ENCODE measurements at regions not wholly inside any gene's neighbourhood (a gene's known extent, or its start where the extent isn't known, plus 50 kb on each side); places are given as distances from the start of the nearest gene placed in this dataset.
A peak's percentile ranks its signal among the peaks of the same experiment; 100 is the strongest.
"Not testable (repeated sequence)": the region's sequence is repeated elsewhere in the genome, so short reads cannot be mapped to it uniquely, and the experiment has no call there.

- H3K9ac ChIP-seq, result no peak overlapping the region
- no peak overlapping the region for H3K4me3 ChIP-seq
- H4K20me1 ChIP-seq, result no peaks in the 10 kb centered on the region
- no peak overlapping the region for H3K4me2 ChIP-seq
- 0 out of 22 replicates have a peak overlapping the region, but pooled peaks of 1 of the 11 experiments have one; percentile 6 for H3K27ac ChIP-seq
- no peaks in the 10 kb centered on the region for H3K27me3 ChIP-seq
- H3K36me3 ChIP-seq, result no peaks in the 10 kb centered on the region
- no peak for TF ChIP-seq Cebpa-rat (IDR thresholded peaks at IDR 0.05)
- no peaks in the 10 kb centered on the region for H3K4me1 ChIP-seq
- no peaks in the 10 kb centered on the region for H3K9me3 ChIP-seq (replicated peaks in 1 of 11)
Measured at GRCh38 chr10:37067576-37067975, 57.8 kb upstream of the ANKRD30A start.

DNA sequence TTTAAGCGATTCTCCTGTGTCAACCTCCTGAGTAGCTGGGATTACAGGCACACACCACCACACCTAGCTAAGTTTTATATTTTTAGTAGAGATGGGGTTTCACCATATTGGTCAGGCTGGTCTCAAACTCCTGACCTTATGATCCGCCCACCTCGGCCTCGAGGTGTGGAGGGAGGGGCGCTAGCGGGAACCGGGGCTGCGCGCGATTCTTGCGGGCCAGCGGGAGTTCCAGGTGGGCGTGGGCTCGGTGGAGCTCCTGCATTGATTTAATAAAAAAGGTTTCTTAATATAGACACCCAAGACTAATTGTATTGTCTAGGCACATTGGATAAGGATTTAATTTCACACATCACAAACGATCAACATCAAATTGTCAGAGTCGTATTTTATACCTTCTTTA is 63.1 kb upstream of the ANKRD30A start:
- H3K9ac ChIP-seq; H3K27me3 ChIP-seq; H3K4me1 ChIP-seq; H3K9me3 ChIP-seq (replicated peaks in 1 of 11); H3K36me3 ChIP-seq; H3K4me2 ChIP-seq; H4K20me1 ChIP-seq; H3K4me3 ChIP-seq; H3K27ac ChIP-seq: not testable (repeated sequence)

DNA sequence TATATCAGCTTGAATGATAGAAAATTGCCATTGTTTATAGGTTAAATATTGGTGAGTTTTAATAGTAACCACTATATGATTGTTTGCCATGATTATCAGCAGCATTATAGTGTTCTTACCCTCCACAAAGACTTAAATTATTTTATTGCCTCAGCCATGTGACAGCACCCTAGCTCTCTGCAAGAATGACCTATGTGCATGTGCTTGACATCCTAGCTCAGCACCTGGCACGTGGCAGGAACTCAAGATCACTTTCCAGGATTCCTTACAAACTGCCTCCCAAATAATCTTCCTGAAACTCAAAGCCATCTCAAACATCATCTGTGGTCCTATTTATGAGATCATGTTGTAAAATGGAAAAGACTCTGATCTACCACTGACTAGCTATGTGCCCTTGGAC is 68.1 kb upstream of the ANKRD30A start:
- no peak overlapping the region for H3K9ac ChIP-seq
- H3K9me3 ChIP-seq (replicated peaks in 1 of 11), result no peaks in the 10 kb centered on the region
- H3K4me3 ChIP-seq, result no peak overlapping the region
- no peaks in the 10 kb centered on the region for H4K20me1 ChIP-seq
- no peak overlapping the region for H3K4me2 ChIP-seq
- no peaks in the 10 kb centered on the region for H3K36me3 ChIP-seq
- H3K27ac ChIP-seq, result no peak overlapping the region
- no peaks in the 10 kb centered on the region for H3K27me3 ChIP-seq
- no peaks in the 10 kb centered on the region for H3K4me1 ChIP-seq
- TF ChIP-seq Cebpa-rat (IDR thresholded peaks at IDR 0.05), result no peak

- Histone ChIP-seq H4K20me1 (no peaks in the 10 kb centered on the region), H3K27ac (no peak overlapping the region), H3K4me3 (no peak overlapping the region), H3K27me3 (no peaks in the 10 kb centered on the region), H3K36me3 (no peaks in the 10 kb centered on the region), H3K9ac (no peak overlapping the region), H3K4me2 (no peak overlapping the region), H3K9me3 (replicated peaks in 1 of 11) (peaks cover 0 to 11% (median 10%) of the 10 kb centered on the region in 11 experiments; a peak in 17 of 22 replicates), H3K4me1 (no peaks in the 10 kb centered on the region)
- TF ChIP-seq Cebpa-rat (IDR thresholded peaks at IDR 0.05), result no peak
Measured at GRCh38 chr10:37053476-37053875, 71.9 kb upstream of the ANKRD30A start.

DNA sequence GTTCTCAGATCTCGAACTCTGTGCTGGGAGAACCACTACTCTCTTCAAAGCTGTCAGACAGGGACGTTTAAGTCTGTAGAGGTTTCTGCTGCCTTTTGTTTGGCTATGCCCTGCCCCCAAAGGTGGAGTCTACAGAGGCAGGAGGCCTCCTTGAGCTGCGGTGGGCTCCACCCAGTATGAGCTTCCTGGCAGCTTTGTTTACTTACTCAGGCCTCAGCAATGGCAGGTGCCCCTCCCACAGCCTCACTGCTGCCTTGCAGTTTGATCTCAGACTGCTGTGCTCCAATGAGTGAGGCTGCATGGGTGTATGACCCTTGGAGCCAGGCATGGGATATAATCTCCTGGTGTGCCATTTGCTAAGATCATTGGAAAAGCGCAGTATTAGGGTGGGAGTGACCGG is 75.4 kb upstream of the ANKRD30A start:
- H3K9me3 ChIP-seq (replicated peaks in 1 of 11), result peaks cover 5 to 17% (median 11%) of the 10 kb centered on the region in 11 experiments; a peak in 20 of 22 replicates
- not testable (repeated sequence) for H3K4me1 ChIP-seq

GRCh38 chr10:37044319-37044718 is 81.1 kb upstream of the ANKRD30A start:
- H3K4me2 ChIP-seq; H3K27me3 ChIP-seq; H3K36me3 ChIP-seq; H3K9me3 ChIP-seq (replicated peaks in 1 of 11); H4K20me1 ChIP-seq; H3K4me3 ChIP-seq; H3K9ac ChIP-seq; H3K4me1 ChIP-seq; H3K27ac ChIP-seq: not testable (repeated sequence)

More for the DNA sequence above, 75.4 kb upstream of the ANKRD30A start:
- H4K20me1 ChIP-seq, H3K4me3 ChIP-seq, H3K9ac ChIP-seq, H3K27me3 ChIP-seq, H3K36me3 ChIP-seq, H3K4me2 ChIP-seq, H3K27ac ChIP-seq: not testable (repeated sequence)

DNA sequence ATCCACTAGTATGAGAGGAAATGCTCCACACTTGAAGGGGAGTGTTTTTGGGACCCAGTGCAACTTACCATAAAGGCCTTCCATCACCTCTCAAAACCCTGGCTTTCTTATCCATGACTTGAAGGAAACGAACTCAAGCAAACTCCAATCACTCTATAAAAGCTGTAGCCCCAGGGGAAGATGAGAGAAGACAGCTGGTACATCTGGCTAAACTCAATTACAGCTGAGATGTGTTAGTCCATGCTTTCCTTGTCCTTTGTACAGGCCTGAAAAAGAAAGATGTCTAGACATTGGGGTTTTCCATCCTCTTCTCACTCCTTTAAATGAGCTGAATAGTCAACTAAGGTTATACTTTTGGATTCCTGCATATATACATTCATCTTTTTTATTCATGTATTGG is 89.5 kb upstream of the ANKRD30A start:
- Histone ChIP-seq H3K27me3 (no peaks in the 10 kb centered on the region), H3K27ac (no peak overlapping the region), H3K36me3 (no peaks in the 10 kb centered on the region), H3K9me3 (replicated peaks in 1 of 11) (no peaks in the 10 kb centered on the region), H3K4me2 (no peak overlapping the region), H4K20me1 (no peaks in the 10 kb centered on the region), H3K4me1 (no peaks in the 10 kb centered on the region), H3K4me3 (no peak overlapping the region), H3K9ac (no peak overlapping the region)
- no peak for TF ChIP-seq Cebpa-rat (IDR thresholded peaks at IDR 0.05)

DNA sequence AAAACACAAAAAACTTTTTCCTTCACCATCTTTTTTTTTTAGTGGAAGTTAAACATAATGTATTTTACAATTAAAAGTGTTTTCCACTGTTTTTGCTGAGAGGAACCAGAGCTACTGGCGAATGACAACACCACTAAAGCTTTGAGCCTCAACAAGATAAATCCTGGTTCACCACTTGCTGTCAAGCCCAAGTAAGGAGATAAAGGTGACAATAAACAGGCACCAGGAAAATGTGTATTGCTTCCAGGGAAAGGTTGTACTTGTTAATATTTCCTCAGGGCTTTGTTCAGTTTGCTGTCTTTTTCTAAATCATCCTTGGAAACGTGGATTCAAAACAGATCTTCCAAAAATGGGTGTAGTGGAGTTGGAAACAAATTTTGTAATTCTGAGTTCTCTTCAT is 109.9 kb upstream of the ANKRD30A start:
- Histone ChIP-seq H3K9ac (no peak overlapping the region), H3K4me3 (no peak overlapping the region), H3K9me3 (replicated peaks in 1 of 11) (no peaks in the 10 kb centered on the region), H3K27me3 (no peaks in the 10 kb centered on the region), H3K36me3 (no peaks in the 10 kb centered on the region), H4K20me1 (no peaks in the 10 kb centered on the region), H3K27ac (no peak overlapping the region), H3K4me1 (no peaks in the 10 kb centered on the region), H3K4me2 (no peak overlapping the region)
- TF ChIP-seq Cebpa-rat (IDR thresholded peaks at IDR 0.05), result no peak

- H4K20me1 ChIP-seq, result no peaks in the 10 kb centered on the region
- H3K27me3 ChIP-seq, result no peaks in the 10 kb centered on the region
- no peak overlapping the region for H3K27ac ChIP-seq
- no peak overlapping the region for H3K4me2 ChIP-seq
- H3K9ac ChIP-seq, result no peak overlapping the region
- H3K9me3 ChIP-seq (replicated peaks in 1 of 11), result no peaks in the 10 kb centered on the region
- H3K4me1 ChIP-seq, result no peaks in the 10 kb centered on the region
- no peaks in the 10 kb centered on the region for H3K36me3 ChIP-seq
- TF ChIP-seq Cebpa-rat (IDR thresholded peaks at IDR 0.05), result no peak
- no peak overlapping the region for H3K4me3 ChIP-seq
Measured at GRCh38 chr10:37010741-37011140, 114.7 kb upstream of the ANKRD30A start.

DNA sequence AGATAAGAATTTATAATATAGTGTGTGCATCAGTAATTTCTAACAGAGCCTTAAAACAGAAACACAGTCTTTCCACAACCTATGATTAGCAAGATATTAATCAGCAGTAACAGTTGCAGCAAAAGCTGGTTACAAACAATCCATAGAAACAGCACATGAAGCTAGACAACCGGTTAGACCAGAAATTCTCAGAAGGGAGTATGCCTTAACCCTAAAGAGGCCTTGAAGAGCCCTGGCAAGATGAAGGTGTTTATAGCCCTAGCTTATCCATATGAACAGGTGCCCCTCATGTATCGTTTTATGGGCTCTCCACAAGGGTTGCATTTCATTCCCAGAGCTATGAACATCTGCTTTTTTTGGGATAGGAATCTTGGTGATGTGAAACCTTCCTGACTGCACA is 117.1 kb upstream of the ANKRD30A start:
- not testable (repeated sequence) for H3K9me3 ChIP-seq (replicated peaks in 1 of 11); H4K20me1 ChIP-seq; H3K27me3 ChIP-seq; H3K4me3 ChIP-seq; H3K27ac ChIP-seq; H3K4me2 ChIP-seq; H3K9ac ChIP-seq; H3K4me1 ChIP-seq; H3K36me3 ChIP-seq

DNA sequence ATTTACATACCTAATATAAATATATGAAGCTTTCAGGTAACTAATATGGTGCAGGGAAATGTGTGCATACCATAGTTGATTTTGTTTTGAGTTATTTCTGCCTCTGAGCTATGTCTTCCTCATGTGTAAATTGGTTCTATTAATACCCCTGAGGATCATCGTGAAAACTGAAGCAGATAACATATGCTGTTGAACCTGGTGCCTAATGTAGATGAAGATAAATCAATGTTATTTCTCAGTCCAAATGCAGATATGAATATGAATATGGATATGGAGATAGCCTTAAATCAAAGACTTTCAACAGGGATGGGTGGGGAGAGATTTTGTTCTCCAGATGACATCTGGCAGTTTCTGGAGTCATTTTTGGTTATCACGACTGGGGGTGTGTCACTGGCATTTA is 122.3 kb upstream of the ANKRD30A start:
- Histone ChIP-seq H3K4me3 (no peak overlapping the region), H3K4me2 (no peak overlapping the region), H3K36me3 (no peaks in the 10 kb centered on the region), H3K9ac (no peak overlapping the region), H3K27ac (no peak overlapping the region), H3K9me3 (replicated peaks in 1 of 11) (no peaks in the 10 kb centered on the region), H4K20me1 (no peaks in the 10 kb centered on the region), H3K27me3 (no peaks in the 10 kb centered on the region), H3K4me1 (no peaks in the 10 kb centered on the region)
- no peak for TF ChIP-seq Cebpa-rat (IDR thresholded peaks at IDR 0.05)

DNA sequence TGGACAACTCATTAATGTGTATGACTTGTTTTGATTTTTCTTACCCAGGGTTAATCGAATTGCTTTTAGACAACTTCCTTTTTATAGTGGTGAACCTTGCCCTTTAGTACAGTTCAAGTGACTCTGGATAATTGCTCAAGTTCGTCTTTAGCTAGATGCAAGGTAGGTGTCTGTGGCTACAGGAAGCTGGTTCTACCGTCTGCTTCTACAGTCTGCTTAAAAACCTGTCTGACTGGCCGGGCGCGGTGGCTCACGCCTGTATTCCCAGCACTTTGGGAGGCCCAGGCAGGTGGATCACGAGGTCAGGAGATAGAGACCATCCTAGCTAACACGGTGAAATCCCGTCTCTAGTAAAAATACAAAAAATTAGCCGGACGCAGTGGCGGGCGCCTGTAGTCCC is 129.6 kb upstream of the ANKRD30A start:
- not testable (repeated sequence) for H3K9ac ChIP-seq; H3K27me3 ChIP-seq; H3K4me3 ChIP-seq; H3K4me1 ChIP-seq; H3K4me2 ChIP-seq; H3K36me3 ChIP-seq; H3K27ac ChIP-seq; H4K20me1 ChIP-seq; H3K9me3 ChIP-seq (replicated peaks in 1 of 11)

Data from BLaER1 treated with 17β-estradiol and CSF1 and Interleukin-3, amounts not matched to agents 10 nM and 100 nM (cell line).